ENCODE measurements at regions not wholly inside any gene's neighbourhood (a gene's known extent, or its start where the extent isn't known, plus 50 kb on each side); places are given as distances from the start of the nearest gene placed in this dataset.
"Not testable (repeated sequence)": the region's sequence is repeated elsewhere in the genome, so short reads cannot be mapped to it uniquely, and the experiment has no call there.

GRCh38 chr5:167057665-167058064 is 1233.8 kb upstream of the WWC1 start:
- H3K36me3 ChIP-seq (replicated peaks; ENCODE audit: control insufficient read depth, insufficient read depth, low read length): no peaks in the 10 kb centered on the region
- no peak overlapping the region for H3K4me3 ChIP-seq (ENCODE audit: insufficient read depth, low read depth, low read length)
- no peaks in the 10 kb centered on the region for H3K27me3 ChIP-seq (ENCODE audit: control insufficient read depth, insufficient read depth, low read length)
- DNase-seq: no peak

GRCh38 chr5:167061695-167062094 is 1229.8 kb upstream of the WWC1 start:
- no peaks in the 10 kb centered on the region for H3K36me3 ChIP-seq (replicated peaks; ENCODE audit: control insufficient read depth, insufficient read depth, low read length)
- H3K4me3 ChIP-seq (ENCODE audit: insufficient read depth, low read depth, low read length): no peak overlapping the region
- DNase-seq: no peak
- no peaks in the 10 kb centered on the region for H3K27me3 ChIP-seq (ENCODE audit: control insufficient read depth, insufficient read depth, low read length)

- H3K4me3 ChIP-seq (ENCODE audit: insufficient read depth, low read depth, low read length): no peak overlapping the region
- no peaks in the 10 kb centered on the region for H3K27me3 ChIP-seq (ENCODE audit: control insufficient read depth, insufficient read depth, low read length)
- no peaks in the 10 kb centered on the region for H3K36me3 ChIP-seq (replicated peaks; ENCODE audit: control insufficient read depth, insufficient read depth, low read length)
- no peak for DNase-seq
These were observed 1228.3 kb upstream of the WWC1 start for GRCh38 chr5:167063116-167063515.

- DNase-seq: no peak
- no peaks in the 10 kb centered on the region for H3K36me3 ChIP-seq (replicated peaks; ENCODE audit: control insufficient read depth, insufficient read depth, low read length)
- H3K27me3 ChIP-seq (ENCODE audit: control insufficient read depth, insufficient read depth, low read length): no peaks in the 10 kb centered on the region
- no peak overlapping the region for H3K4me3 ChIP-seq (ENCODE audit: insufficient read depth, low read depth, low read length)
These were observed 1227.7 kb upstream of the WWC1 start for GRCh38 chr5:167063788-167064187.

- no peaks in the 10 kb centered on the region for H3K36me3 ChIP-seq (replicated peaks; ENCODE audit: control insufficient read depth, insufficient read depth, low read length)
- DNase-seq: no peak
- H3K27me3 ChIP-seq (ENCODE audit: control insufficient read depth, insufficient read depth, low read length): no peaks in the 10 kb centered on the region
- H3K4me3 ChIP-seq (ENCODE audit: insufficient read depth, low read depth, low read length): no peak overlapping the region
These were observed 1227.2 kb upstream of the WWC1 start for GRCh38 chr5:167064198-167064776.

GRCh38 chr5:167065794-167066193 is 1225.7 kb upstream of the WWC1 start:
- DNase-seq: no peak
- Histone ChIP-seq H3K36me3 (replicated peaks; ENCODE audit: control insufficient read depth, insufficient read depth, low read length) (no peaks in the 10 kb centered on the region), H3K27me3 (ENCODE audit: control insufficient read depth, insufficient read depth, low read length) (no peaks in the 10 kb centered on the region; the same call in 1 of the 2 replicates), H3K4me3 (ENCODE audit: insufficient read depth, low read depth, low read length) (no peak overlapping the region)

GRCh38 chr5:167071981-167072610 is 1219.3 kb upstream of the WWC1 start:
- DNase-seq: no peak

GRCh38 chr5:167081561-167081960 is 1209.9 kb upstream of the WWC1 start:
- no peak for DNase-seq
- no peaks in the 10 kb centered on the region for H3K27me3 ChIP-seq (ENCODE audit: control insufficient read depth, insufficient read depth, low read length)
- no peak overlapping the region for H3K4me3 ChIP-seq (ENCODE audit: insufficient read depth, low read depth, low read length)
- no peaks in the 10 kb centered on the region for H3K36me3 ChIP-seq (replicated peaks; ENCODE audit: control insufficient read depth, insufficient read depth, low read length)

More at GRCh38 chr5:167071981-167072610, 1219.3 kb upstream of the WWC1 start:
- H3K4me3 ChIP-seq (ENCODE audit: insufficient read depth, low read depth, low read length): no peak overlapping the region
- no peaks in the 10 kb centered on the region for H3K36me3 ChIP-seq (replicated peaks; ENCODE audit: control insufficient read depth, insufficient read depth, low read length)
- H3K27me3 ChIP-seq (ENCODE audit: control insufficient read depth, insufficient read depth, low read length): no peaks in the 10 kb centered on the region; the same call in 1 of the 2 replicates

GRCh38 chr5:167096816-167097215 is 1194.6 kb upstream of the WWC1 start:
- DNase-seq: no peak
- H3K36me3 ChIP-seq (replicated peaks; ENCODE audit: control insufficient read depth, insufficient read depth, low read length): no peaks in the 10 kb centered on the region
- H3K4me3 ChIP-seq (ENCODE audit: insufficient read depth, low read depth, low read length): no peak overlapping the region
- no peaks in the 10 kb centered on the region for H3K27me3 ChIP-seq (ENCODE audit: control insufficient read depth, insufficient read depth, low read length)

- no peaks in the 10 kb centered on the region for H3K36me3 ChIP-seq (replicated peaks; ENCODE audit: control insufficient read depth, insufficient read depth, low read length)
- no peak overlapping the region for H3K4me3 ChIP-seq (ENCODE audit: insufficient read depth, low read depth, low read length)
- no peak for DNase-seq
- H3K27me3 ChIP-seq (ENCODE audit: control insufficient read depth, insufficient read depth, low read length): no peaks in the 10 kb centered on the region
These were observed 1187.1 kb upstream of the WWC1 start for GRCh38 chr5:167104351-167104750.

- no peak overlapping the region for H3K4me3 ChIP-seq (ENCODE audit: insufficient read depth, low read depth, low read length)
- H3K36me3 ChIP-seq (replicated peaks; ENCODE audit: control insufficient read depth, insufficient read depth, low read length): no peaks in the 10 kb centered on the region
- no peaks in the 10 kb centered on the region for H3K27me3 ChIP-seq (ENCODE audit: control insufficient read depth, insufficient read depth, low read length)
- DNase-seq: no peak
These were observed 1185.5 kb upstream of the WWC1 start for GRCh38 chr5:167105941-167106340.

- no peak overlapping the region for H3K4me3 ChIP-seq (ENCODE audit: insufficient read depth, low read depth, low read length)
- no peaks in the 10 kb centered on the region for H3K27me3 ChIP-seq (ENCODE audit: control insufficient read depth, insufficient read depth, low read length)
- H3K36me3 ChIP-seq (replicated peaks; ENCODE audit: control insufficient read depth, insufficient read depth, low read length): no peaks in the 10 kb centered on the region
- no peak for DNase-seq
These were observed 1183.8 kb upstream of the WWC1 start for GRCh38 chr5:167107684-167108083.

- H3K36me3 ChIP-seq (replicated peaks; ENCODE audit: control insufficient read depth, insufficient read depth, low read length); H3K4me3 ChIP-seq (ENCODE audit: insufficient read depth, low read depth, low read length); DNase-seq; H3K27me3 ChIP-seq (ENCODE audit: control insufficient read depth, insufficient read depth, low read length): not testable (repeated sequence)
These were observed 1183.2 kb upstream of the WWC1 start for GRCh38 chr5:167108266-167108665.

- no peaks in the 10 kb centered on the region for H3K36me3 ChIP-seq (replicated peaks; ENCODE audit: control insufficient read depth, insufficient read depth, low read length)
- H3K4me3 ChIP-seq (ENCODE audit: insufficient read depth, low read depth, low read length): no peak overlapping the region
- H3K27me3 ChIP-seq (ENCODE audit: control insufficient read depth, insufficient read depth, low read length): no peaks in the 10 kb centered on the region
- no peak for DNase-seq
These were observed 1178.9 kb upstream of the WWC1 start for GRCh38 chr5:167112556-167112955.

GRCh38 chr5:167122267-167122666 is 1169.2 kb upstream of the WWC1 start:
- DNase-seq: no peak

More at GRCh38 chr5:167122267-167122666, 1169.2 kb upstream of the WWC1 start:
- Histone ChIP-seq H3K36me3 (replicated peaks; ENCODE audit: control insufficient read depth, insufficient read depth, low read length) (no peaks in the 10 kb centered on the region), H3K27me3 (ENCODE audit: control insufficient read depth, insufficient read depth, low read length) (no peaks in the 10 kb centered on the region), H3K4me3 (ENCODE audit: insufficient read depth, low read depth, low read length) (no peak overlapping the region)
